Superior temporal gyrus (tissue), 1 donor: ENCODE measurements at regions not wholly inside any gene's neighbourhood (a gene's known extent, or its start where the extent isn't known, plus 50 kb on each side); places are given as distances from the start of the nearest gene placed in this dataset.

ENCODE experiments used
- DNase-seq: peaks from one replicate; pipeline ENCODE4 v3.0.0-alpha.2; 2016; ENCODE audit errors: extremely low spot score

- no peak for DNase-seq
Observed at GRCh38 chr4:129546531-129546930, 450.6 kb downstream of the C4orf33 start.

- DNase-seq: no peak
Observed at GRCh38 chr4:129550281-129550785, 454.4 kb downstream of the C4orf33 start.

- DNase-seq: no peak
Observed at GRCh38 chr4:129561280-129561679, 465.3 kb downstream of the C4orf33 start.

- no peak for DNase-seq
Observed at GRCh38 chr4:129561886-129562671, 466.1 kb downstream of the C4orf33 start.

GRCh38 chr4:129565214-129565613 lies 469.3 kb downstream of the C4orf33 start:
- DNase-seq: no peak

- no peak for DNase-seq
Observed at GRCh38 chr4:129570326-129570725, 474.4 kb downstream of the C4orf33 start.

- no peak for DNase-seq
Observed at GRCh38 chr4:129578336-129578735, 482.4 kb downstream of the C4orf33 start.

GRCh38 chr4:129581305-129581704 lies 485.4 kb downstream of the C4orf33 start:
- no peak for DNase-seq

- no peak for DNase-seq
Observed at GRCh38 chr4:129583868-129584267, 487.9 kb downstream of the C4orf33 start.

GRCh38 chr4:129598582-129598981 lies 502.6 kb downstream of the C4orf33 start:
- DNase-seq: no peak

GRCh38 chr4:129600898-129601297 lies 504.9 kb downstream of the C4orf33 start:
- no peak for DNase-seq

- DNase-seq: no peak
Observed at GRCh38 chr4:129602447-129602846, 506.5 kb downstream of the C4orf33 start.

- no peak for DNase-seq
Observed at GRCh38 chr4:129603241-129603931, 507.4 kb downstream of the C4orf33 start.

- peak; percentile 24 for DNase-seq
Observed at GRCh38 chr4:129604632-129605255, 508.8 kb downstream of the C4orf33 start.

- DNase-seq: no peak
Observed at GRCh38 chr4:129614611-129615010, 518.7 kb downstream of the C4orf33 start.

- DNase-seq: no peak
Observed at GRCh38 chr4:129622566-129622965, 526.6 kb downstream of the C4orf33 start.

- no peak for DNase-seq
Observed at GRCh38 chr4:129623233-129623875, 527.4 kb downstream of the C4orf33 start.

GRCh38 chr4:129641179-129641578 lies 545.2 kb downstream of the C4orf33 start:
- DNase-seq: peak; percentile 73

- no peak for DNase-seq
Observed at GRCh38 chr4:129645461-129645860, 549.5 kb downstream of the C4orf33 start.

GRCh38 chr4:129668092-129668491 lies 572.1 kb downstream of the C4orf33 start:
- no peak for DNase-seq

GRCh38 chr4:129672941-129673340 lies 577.0 kb downstream of the C4orf33 start:
- DNase-seq: no peak

GRCh38 chr4:129675036-129675435 lies 579.1 kb downstream of the C4orf33 start:
- no peak for DNase-seq
